Testis (tissue), 2 donors: ENCODE measurements at regions not wholly inside any gene's neighbourhood (a gene's known extent, or its start where the extent isn't known, plus 50 kb on each side); places are given as distances from the start of the nearest gene placed in this dataset.

Source experiments
- CTCF ChIP-seq, 3 experiments: fragments of 450-650 bp in 2 of 3; fragments of 200-600 bp in 1 of 3; sonication (generic) in 1 of 3; IDR thresholded peaks; one replicate each; pipeline ENCODE4 v1.5.1; 2016 to 2019; ENCODE audit warnings: antibody characterized with exemption in 3 of 3, mild to moderate bottlenecking in 2 of 3, moderate library complexity in 1 of 3
- POLR2A ChIP-seq: fragments of 450-650 bp; IDR thresholded peaks from one replicate; pipeline ENCODE4 v1.6.1; 2017; ENCODE audit warnings: antibody characterized with exemption, mild to moderate bottlenecking, moderate library complexity

DNA sequence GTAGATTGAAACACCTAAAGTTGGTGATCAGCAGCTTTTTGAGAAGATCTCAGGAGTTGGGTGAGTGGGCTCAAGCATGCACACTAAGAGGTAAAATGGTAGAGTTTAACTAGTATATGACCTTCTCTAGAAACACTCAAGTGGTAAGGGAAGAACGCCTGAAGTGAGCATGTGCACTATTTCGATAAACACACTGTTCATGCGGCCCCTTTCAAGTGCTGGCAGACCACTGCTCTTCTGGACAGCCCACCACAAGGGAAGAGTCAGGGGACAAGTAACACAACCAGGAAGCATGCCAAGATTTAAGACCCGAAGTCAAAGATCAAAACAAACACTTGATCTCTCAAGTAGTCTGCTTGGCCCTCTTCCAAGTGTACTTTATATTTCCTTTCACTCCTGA is 519.5 kb upstream of the ZWINT start:
- TF ChIP-seq CTCF (IDR thresholded peaks at IDR 0.05) (no peak), POLR2A (no peak)
